ENCODE measurements at regions not wholly inside any gene's neighbourhood (a gene's known extent, or its start where the extent isn't known, plus 50 kb on each side); places are given as distances from the start of the nearest gene placed in this dataset.

GRCh38 chr5:163134061-163134460, 303.3 kb upstream of the CCNG1 start:
- no peak overlapping the region for H3K4me3 ChIP-seq (ENCODE audit: low read depth in 1 of 2, low read length in 2 of 2)
- H4K20me1 ChIP-seq (ENCODE audit: insufficient read depth, low read length), result no peaks in the 10 kb centered on the region
- TF ChIP-seq EZH2 (IDR thresholded peaks at IDR 0.05; ENCODE audit: borderline replicate concordance, low read depth, low read length, severe bottlenecking), result no peak
- TF ChIP-seq CTCF (IDR thresholded peaks at IDR 0.05; ENCODE audit: borderline replicate concordance, extremely low read depth, low read length, poor library complexity, severe bottlenecking), result no peak
- H3K27ac ChIP-seq (ENCODE audit: low read length), result peak overlapping the region; percentile 61; the same call in 1 of the 2 replicates
- H3K4me2 ChIP-seq (ENCODE audit: insufficient read depth, low read length), result peak overlapping the region; percentile 21; the same call in 1 of the 2 replicates
- H2AFZ ChIP-seq (ENCODE audit: low read depth, low read length), result no peak overlapping the region
- ATAC-seq (ENCODE audit: insufficient read depth, low read depth) (peak; percentile 92), DNase-seq (no peak)
- no peaks in the 10 kb centered on the region for H3K79me2 ChIP-seq (ENCODE audit: insufficient read depth, low read length)
- no peaks in the 10 kb centered on the region for H3K36me3 ChIP-seq (ENCODE audit: insufficient read depth, low read length)
- H3K4me1 ChIP-seq (ENCODE audit: insufficient read depth, low read length), result peaks cover 28% of the 10 kb centered on the region
- no peak overlapping the region for H3K9ac ChIP-seq (ENCODE audit: low read depth, low read length)
- no peaks in the 10 kb centered on the region for H3K27me3 ChIP-seq (ENCODE audit: insufficient read depth, low read length, poor library complexity)
- H3K9me3 ChIP-seq (ENCODE audit: insufficient read depth, low read length, severe bottlenecking), result no peaks in the 10 kb centered on the region

GRCh38 chr5:163135849-163136248, 301.5 kb upstream of the CCNG1 start:
- Histone ChIP-seq H3K4me2 (ENCODE audit: insufficient read depth, low read length) (no peak overlapping the region), H3K27ac (ENCODE audit: low read length) (peak overlapping the region; percentile 32; the same call in 1 of the 2 replicates), H3K4me1 (ENCODE audit: insufficient read depth, low read length) (peaks cover 28% of the 10 kb centered on the region), H3K9ac (ENCODE audit: low read depth, low read length) (no peak overlapping the region), H4K20me1 (ENCODE audit: insufficient read depth, low read length) (no peaks in the 10 kb centered on the region), H3K27me3 (ENCODE audit: insufficient read depth, low read length, poor library complexity) (no peaks in the 10 kb centered on the region), H3K9me3 (ENCODE audit: insufficient read depth, low read length, severe bottlenecking) (peaks cover 6% of the 10 kb centered on the region), H2AFZ (ENCODE audit: low read depth, low read length) (no peak overlapping the region), H3K36me3 (ENCODE audit: insufficient read depth, low read length) (no peaks in the 10 kb centered on the region), H3K4me3 (ENCODE audit: low read depth in 1 of 2, low read length in 2 of 2) (no peak overlapping the region), H3K79me2 (ENCODE audit: insufficient read depth, low read length) (no peaks in the 10 kb centered on the region)
- no peak for ATAC-seq (ENCODE audit: insufficient read depth, low read depth)
- TF ChIP-seq CTCF (IDR thresholded peaks at IDR 0.05; ENCODE audit: borderline replicate concordance, extremely low read depth, low read length, poor library complexity, severe bottlenecking), result no peak
- no peak for TF ChIP-seq EZH2 (IDR thresholded peaks at IDR 0.05; ENCODE audit: borderline replicate concordance, low read depth, low read length, severe bottlenecking)
- no peak for DNase-seq

GRCh38 chr5:163161512-163161911, 275.9 kb upstream of the CCNG1 start:
- Histone ChIP-seq H3K79me2 (ENCODE audit: insufficient read depth, low read length) (no peaks in the 10 kb centered on the region), H3K27ac (ENCODE audit: low read length) (no peak overlapping the region)

More at GRCh38 chr5:163161512-163161911, 275.9 kb upstream of the CCNG1 start:
- peaks cover 8% of the 10 kb centered on the region for H3K9me3 ChIP-seq (ENCODE audit: insufficient read depth, low read length, severe bottlenecking)
- no peaks in the 10 kb centered on the region for H3K36me3 ChIP-seq (ENCODE audit: insufficient read depth, low read length)
- TF ChIP-seq CTCF (IDR thresholded peaks at IDR 0.05; ENCODE audit: borderline replicate concordance, extremely low read depth, low read length, poor library complexity, severe bottlenecking), result no peak
- TF ChIP-seq EZH2 (IDR thresholded peaks at IDR 0.05; ENCODE audit: borderline replicate concordance, low read depth, low read length, severe bottlenecking), result no peak
- H4K20me1 ChIP-seq (ENCODE audit: insufficient read depth, low read length), result no peaks in the 10 kb centered on the region
- H3K4me1 ChIP-seq (ENCODE audit: insufficient read depth, low read length), result 0 out of 2 replicates have a peak, but pooled peaks cover 3% of the 10 kb centered on the region
- no peak overlapping the region for H2AFZ ChIP-seq (ENCODE audit: low read depth, low read length)
- H3K9ac ChIP-seq (ENCODE audit: low read depth, low read length), result no peak overlapping the region
- no peak for ATAC-seq (ENCODE audit: insufficient read depth, low read depth)
- H3K4me2 ChIP-seq (ENCODE audit: insufficient read depth, low read length), result no peak overlapping the region
- DNase-seq, result no peak
- H3K4me3 ChIP-seq (ENCODE audit: low read depth in 1 of 2, low read length in 2 of 2), result no peak overlapping the region
- H3K27me3 ChIP-seq (ENCODE audit: insufficient read depth, low read length, poor library complexity), result no peaks in the 10 kb centered on the region

Data from DND-41 (cell line).